GM06990 (cell line): ENCODE measurements at regions not wholly inside any gene's neighbourhood (a gene's known extent, or its start where the extent isn't known, plus 50 kb on each side); places are given as distances from the start of the nearest gene placed in this dataset.
"Not testable (repeated sequence)": the region's sequence is repeated elsewhere in the genome, so short reads cannot be mapped to it uniquely, and the experiment has no call there.

Experiments
- DNase-seq: peaks from one replicate; pipeline ENCODE4 v3.0.0-alpha.2; 2011; ENCODE audit not compliant: insufficient read length; ENCODE audit errors: extremely low read depth
- H3K27me3 ChIP-seq: replicated peaks from 2 replicates; pipeline ENCODE4 v1.6.0; 2011; ENCODE audit warnings: low read length; ENCODE audit not compliant: control insufficient read depth, insufficient read depth
- H3K36me3 ChIP-seq: 2 replicates; pipeline ENCODE4 v1.5.1; 2011; ENCODE audit warnings: low read length; ENCODE audit not compliant: control insufficient read depth, insufficient read depth
- H3K4me3 ChIP-seq: replicated peaks from 2 replicates; pipeline ENCODE4 v1.5.1; 2011; ENCODE audit warnings: low read depth, mild to moderate bottlenecking, control low read depth, low read length
- TF ChIP-seq, protein P1 (sequence below): IDR thresholded peaks from 2 replicates; pipeline ENCODE4 v1.5.1; 2011; ENCODE audit warnings: low read length, control low read depth, mild to moderate bottlenecking, inconsistent platforms; ENCODE audit not compliant: insufficient read depth, poor library complexity, severe bottlenecking

DNA sequence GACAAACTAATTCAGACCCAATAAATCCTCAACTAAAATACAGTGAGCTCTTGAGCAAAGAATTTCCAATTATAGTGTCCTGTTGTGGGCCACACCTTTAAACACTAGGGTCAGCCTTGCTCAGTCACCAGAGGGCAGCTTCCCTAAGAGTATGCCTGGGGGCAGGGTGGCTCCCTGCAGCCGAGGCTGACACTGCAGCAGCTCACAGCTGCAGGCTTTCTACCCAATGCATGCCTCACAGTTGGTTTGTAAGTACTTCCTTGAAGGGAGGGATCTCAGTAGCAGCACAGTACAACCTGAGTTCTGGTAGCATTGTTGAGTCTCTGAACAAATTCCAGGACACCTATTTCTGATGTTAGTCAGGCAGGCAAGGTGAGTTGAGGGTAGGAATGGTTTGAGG is 335.6 kb downstream of the TUSC7 start:
- TF ChIP-seq, protein P1, sequence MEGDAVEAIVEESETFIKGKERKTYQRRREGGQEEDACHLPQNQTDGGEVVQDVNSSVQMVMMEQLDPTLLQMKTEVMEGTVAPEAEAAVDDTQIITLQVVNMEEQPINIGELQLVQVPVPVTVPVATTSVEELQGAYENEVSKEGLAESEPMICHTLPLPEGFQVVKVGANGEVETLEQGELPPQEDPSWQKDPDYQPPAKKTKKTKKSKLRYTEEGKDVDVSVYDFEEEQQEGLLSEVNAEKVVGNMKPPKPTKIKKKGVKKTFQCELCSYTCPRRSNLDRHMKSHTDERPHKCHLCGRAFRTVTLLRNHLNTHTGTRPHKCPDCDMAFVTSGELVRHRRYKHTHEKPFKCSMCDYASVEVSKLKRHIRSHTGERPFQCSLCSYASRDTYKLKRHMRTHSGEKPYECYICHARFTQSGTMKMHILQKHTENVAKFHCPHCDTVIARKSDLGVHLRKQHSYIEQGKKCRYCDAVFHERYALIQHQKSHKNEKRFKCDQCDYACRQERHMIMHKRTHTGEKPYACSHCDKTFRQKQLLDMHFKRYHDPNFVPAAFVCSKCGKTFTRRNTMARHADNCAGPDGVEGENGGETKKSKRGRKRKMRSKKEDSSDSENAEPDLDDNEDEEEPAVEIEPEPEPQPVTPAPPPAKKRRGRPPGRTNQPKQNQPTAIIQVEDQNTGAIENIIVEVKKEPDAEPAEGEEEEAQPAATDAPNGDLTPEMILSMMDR: no peak
- Histone ChIP-seq H3K36me3 (no peaks in the 10 kb centered on the region), H3K27me3 (no peaks in the 10 kb centered on the region), H3K4me3 (no peak overlapping the region)
- no peak for DNase-seq

- Histone ChIP-seq H3K36me3 (no peaks in the 10 kb centered on the region), H3K27me3 (no peaks in the 10 kb centered on the region), H3K4me3 (no peak overlapping the region)
- DNase-seq: no peak
- TF ChIP-seq, protein P1: no peak
Observed at GRCh38 chr3:117047951-117048705, 338.5 kb downstream of the TUSC7 start.

- no peaks in the 10 kb centered on the region for H3K27me3 ChIP-seq
- H3K36me3 ChIP-seq: no peaks in the 10 kb centered on the region
- H3K4me3 ChIP-seq: no peak overlapping the region
- TF ChIP-seq, protein P1: no peak
- no peak for DNase-seq
Observed at GRCh38 chr3:117052395-117052794, 342.8 kb downstream of the TUSC7 start.

GRCh38 chr3:117054556-117054955 is 345.0 kb downstream of the TUSC7 start:
- Histone ChIP-seq H3K36me3 (no peaks in the 10 kb centered on the region), H3K27me3 (no peaks in the 10 kb centered on the region), H3K4me3 (no peak overlapping the region)
- DNase-seq: no peak
- TF ChIP-seq, protein P1: no peak

GRCh38 chr3:117056946-117057345 is 347.4 kb downstream of the TUSC7 start:
- not testable (repeated sequence) for H3K4me3 ChIP-seq, DNase-seq, H3K36me3 ChIP-seq, H3K27me3 ChIP-seq

DNA sequence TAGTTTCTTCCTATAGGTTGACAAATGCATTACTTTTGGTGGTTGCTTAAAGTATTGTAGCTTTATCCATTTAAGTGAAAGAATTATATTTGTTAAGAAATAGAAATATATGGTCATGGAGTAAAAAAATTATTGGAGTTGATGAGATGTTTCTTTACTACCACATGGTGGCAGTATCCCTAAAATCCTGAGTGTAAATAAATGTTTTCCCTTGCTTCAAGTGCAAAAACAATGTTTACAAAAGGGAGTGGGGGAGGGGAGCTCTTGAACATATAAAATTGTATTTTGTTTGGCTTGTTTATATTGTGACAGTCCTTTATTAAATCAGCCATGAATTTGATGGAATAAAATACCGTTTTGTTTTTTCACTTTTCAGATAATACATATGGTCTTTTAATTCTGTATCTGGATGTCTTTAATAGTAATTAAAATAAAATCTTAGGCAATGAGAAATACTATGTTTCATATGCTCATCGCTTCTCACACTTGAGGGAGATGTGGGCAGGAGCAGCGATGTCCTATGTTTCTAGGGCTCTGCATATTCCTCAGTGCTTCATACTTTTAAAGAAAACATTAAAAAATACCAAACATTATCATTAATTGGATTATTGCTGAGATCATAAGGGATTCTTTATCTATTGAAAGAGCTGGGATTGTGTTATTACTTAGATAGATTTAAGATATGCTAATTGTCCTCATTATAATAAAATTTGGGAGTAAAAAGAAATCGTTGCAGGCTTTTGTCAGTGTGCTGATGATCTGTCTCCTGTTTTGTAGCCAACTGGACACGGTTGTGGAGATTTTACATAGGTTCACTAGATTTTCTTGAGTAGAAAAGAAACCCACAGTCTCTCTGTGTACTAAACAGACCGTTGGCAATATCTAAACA is 349.7 kb downstream of the TUSC7 start:
- no peak for DNase-seq
- TF ChIP-seq, protein P1: peak; percentile 22

More for the DNA sequence above, 349.7 kb downstream of the TUSC7 start:
- Histone ChIP-seq H3K36me3 (no peaks in the 10 kb centered on the region), H3K27me3 (no peaks in the 10 kb centered on the region), H3K4me3 (no peak overlapping the region)
